GM12878 (cell line): ENCODE measurements at regions not wholly inside any gene's neighbourhood (a gene's known extent, or its start where the extent isn't known, plus 50 kb on each side); places are given as distances from the start of the nearest gene placed in this dataset.

Source experiments
- ATAC-seq: fragments of 200-7000 bp; cut with Tn5 transposase; 3 replicates; pipeline ENCODE4 v1.9.1; 2020; ENCODE audit warnings: mild to moderate bottlenecking, moderate library complexity
- BruUV-seq: library from RNA; stranded (reverse); fragments of 400-500 nt; replicated peaks from 2 replicates; lab custom pipeline; 2021; lab: Mats Ljungman, UMichigan
- CTCF ChIA-PET: fragments of 300-600 bp; sonication (Branson Sonifier 250); formaldehyde crosslinking; extraction: SDS; loops from one replicate; lab custom pipeline; 2021; ENCODE audit warnings: inconsistent platforms; lab: Yijun Ruan, JAX
- POLR2A ChIA-PET: fragments of 350-600 bp; formaldehyde crosslinking; extraction: SDS; loops from one replicate; lab custom pipeline; 2021; ENCODE audit warnings: inconsistent platforms; lab: Charles Lee
- RAD21 ChIA-PET: fragments of 300-600 bp; sonication (Branson Sonifier 250); formaldehyde crosslinking; loops from one replicate; lab custom pipeline; 2023; ENCODE audit warnings: antibody characterized with exemption; ENCODE audit not compliant: unreplicated experiment; lab: Charles Lee
- SMC1A ChIA-PET: fragments of 300-600 bp; sonication (Branson Sonifier 250); formaldehyde crosslinking; loops from one replicate; lab custom pipeline; 2023; ENCODE audit not compliant: unreplicated experiment, uncharacterized antibody; lab: Charles Lee
- DNase-seq: peaks from one replicate; pipeline ENCODE4 v3.0.0-alpha.2; 2011; ENCODE audit warnings: low read depth, low spot score
- FAIRE-seq: peaks from 3 replicates; lab custom pipeline; 2011; peaks lifted over from hg19 to GRCh38; lab: Jason Lieb, UNC
- H2AFZ ChIP-seq: 2 replicates; pipeline ENCODE4 v1.6.0; 2011; ENCODE audit warnings: low read depth, low read length, control low read depth; ENCODE audit not compliant: control insufficient read depth
- H3K27ac ChIP-seq: 2 replicates; pipeline ENCODE4 v1.5.1; 2011; ENCODE audit warnings: control low read depth; ENCODE audit not compliant: control insufficient read depth, insufficient read depth
- H3K27me3 ChIP-seq, 2 experiments: replicated peaks in 1 of 2; 2 replicates each; pipeline versions ENCODE4 v1.6.0 to v1.6.1; 2011; ENCODE audit warnings: low read length in 1 of 2; ENCODE audit not compliant: control insufficient read depth in 2 of 2, insufficient read depth in 2 of 2
- H3K36me3 ChIP-seq, 2 experiments: 2 replicates each; pipeline ENCODE4 v1.5.1; 2011; ENCODE audit warnings: low read length in 1 of 2; ENCODE audit not compliant: control insufficient read depth in 2 of 2, insufficient read depth in 2 of 2
- H3K4me1 ChIP-seq: 2 replicates; pipeline ENCODE4 v1.6.1; 2011; ENCODE audit warnings: mild to moderate bottlenecking, low read length, moderate library complexity, mixed read lengths; ENCODE audit not compliant: control insufficient read depth, insufficient read depth
- H3K4me2 ChIP-seq: 2 replicates; pipeline ENCODE4 v1.6.0; 2011; ENCODE audit warnings: control low read depth; ENCODE audit not compliant: control insufficient read depth, insufficient read depth
- H3K4me3 ChIP-seq: fragments of 200-600 bp; sonication (generic); 2 replicates; pipeline ENCODE4 v1.5.1; 2016
- H3K79me2 ChIP-seq: 2 replicates; pipeline ENCODE4 v1.6.0; 2011; ENCODE audit warnings: low read length; ENCODE audit not compliant: control insufficient read depth, insufficient read depth
- H3K9ac ChIP-seq: 2 replicates; pipeline ENCODE4 v1.8.0; 2011; ENCODE audit warnings: low read length, control low read depth, mixed read lengths; ENCODE audit not compliant: control insufficient read depth, insufficient read depth
- H3K9me3 ChIP-seq: replicated peaks from 3 replicates; pipeline ENCODE4 v1.5.1; 2011; ENCODE audit warnings: mild to moderate bottlenecking, low read length; ENCODE audit not compliant: control insufficient read depth, insufficient read depth
- H4K20me1 ChIP-seq: 2 replicates; pipeline ENCODE4 v1.6.0; 2011; ENCODE audit not compliant: control insufficient read depth, insufficient read depth
- BRCA1 ChIP-seq: IDR thresholded peaks from 2 replicates; pipeline ENCODE4 v1.6.1; 2011; ENCODE audit warnings: low read depth, low read length, improper control_type of control experiment
- CHD4 ChIP-seq: fragments of 200-600 bp; sonication (generic); IDR thresholded peaks from 2 replicates; pipeline ENCODE4 v1.6.1; 2016; ENCODE audit warnings: mild to moderate bottlenecking
- E2F8 ChIP-seq: fragments of 450-650 bp; IDR thresholded peaks from 2 replicates; pipeline ENCODE4 v1.6.1; 2018; ENCODE audit warnings: mild to moderate bottlenecking, low read depth, moderate library complexity; ENCODE audit not compliant: partially characterized antibody
- EGR1 ChIP-seq, 2 experiments: IDR thresholded peaks; 1 replicate in 1 of 2; 2 replicates in 1 of 2; pipeline ENCODE4 v1.6.1; 2011 to 2012; ENCODE audit warnings: low read depth in 2 of 2, low read length in 2 of 2, borderline replicate concordance in 1 of 2, mild to moderate bottlenecking in 1 of 2, moderate library complexity in 1 of 2
- ELK1 ChIP-seq: IDR thresholded peaks from 2 replicates; pipeline ENCODE4 v1.6.1; 2012; ENCODE audit warnings: low read depth, low read length, improper control_type of control experiment
- ESRRA ChIP-seq: IDR thresholded peaks from 2 replicates; pipeline ENCODE4 v1.6.1; 2012; ENCODE audit warnings: mild to moderate bottlenecking, low read length, improper control_type of control experiment
- ETV6 ChIP-seq, 2 experiments: fragments of 450-650 bp in 1 of 2; IDR thresholded peaks in 1 of 2; conservative IDR thresholded peaks in 1 of 2; 2 replicates each; pipeline ENCODE4 v1.6.1; 2014; ENCODE audit warnings: antibody characterized with exemption in 1 of 2, borderline replicate concordance in 1 of 2, low read depth in 1 of 2, mild to moderate bottlenecking in 1 of 2, moderate library complexity in 1 of 2
- FOXK2 ChIP-seq: fragments of 450-650 bp; IDR thresholded peaks from 2 replicates; pipeline ENCODE4 v1.6.1; 2017; ENCODE audit warnings: mild to moderate bottlenecking, moderate library complexity
- JUND ChIP-seq: IDR thresholded peaks from 2 replicates; pipeline ENCODE4 v1.6.1; 2012; ENCODE audit warnings: low read depth, mild to moderate bottlenecking, low read length, improper control_type of control experiment, moderate library complexity
- MTA3 ChIP-seq: IDR thresholded peaks from 2 replicates; pipeline ENCODE4 v1.6.1; 2012; ENCODE audit warnings: low read length, inconsistent platforms, borderline replicate concordance
- SMAD1 ChIP-seq: fragments of 450-650 bp; IDR thresholded peaks from 2 replicates; pipeline ENCODE4 v1.6.1; 2018; ENCODE audit warnings: mild to moderate bottlenecking, low read depth; ENCODE audit not compliant: partially characterized antibody
- WRNIP1 ChIP-seq: IDR thresholded peaks from 2 replicates; pipeline ENCODE4 v1.6.1; 2011; ENCODE audit warnings: low read depth, low read length, improper control_type of control experiment, borderline replicate concordance
- ZZZ3 ChIP-seq: IDR thresholded peaks from 2 replicates; pipeline ENCODE4 v1.6.1; 2011; ENCODE audit warnings: low read depth; ENCODE audit not compliant: control insufficient read depth, insufficient read length
- WGBS: methylation state at CpG from one replicate; pipeline ENCODE4 v1.1.6; 2016; ENCODE audit warnings: low lambda C conversion rate; ENCODE audit not compliant: insufficient replicate concordance, insufficient coverage; ENCODE audit errors: missing lambda C conversion rate; 5-methylcytosine and 5-hydroxymethylcytosine counted together
- in situ Hi-C: fragments of 300-500 bp; cut with MboI; formaldehyde crosslinking; loops from 9 replicates; pipeline ENCODE4 v1.14.3; 2018; ENCODE audit warnings: mixed read lengths
- intact Hi-C: fragments of 100-400 bp; cut with micrococcal nuclease; formaldehyde crosslinking; loops from one replicate; pipeline ENCODE4 v1.14.2; 2022; ENCODE audit not compliant: unreplicated experiment

GRCh38 chr5:113689647-113690046 is 176.2 kb downstream of the YTHDC2 start:
- in situ Hi-C loops: loop anchor here (25.0 kb wide), 1 partner anchor 623 kb away; no protein-coding TSS in a partner anchor
- POLR2A ChIA-PET: no interaction called here
- SMC1A ChIA-PET: interaction anchor here (0.9 to 1.0 kb wide), 3 partner anchors 9 to 150 kb away, joined by 3 to 4 read pairs (median 4); no protein-coding TSS in a partner anchor
- no peaks in the 10 kb centered on the region for H3K36me3 ChIP-seq
- RAD21 ChIA-PET: no interaction called here
- H3K27me3 ChIP-seq: peaks cover 2 to 7% of the 10 kb centered on the region in 2 experiments; a peak in 3 of 4 replicates
- CTCF ChIA-PET: interaction anchor here (1.3 kb wide), 1 partner anchor 9 kb away, joined by 6 read pairs; no protein-coding TSS in a partner anchor
- no peaks in the 10 kb centered on the region for H4K20me1 ChIP-seq
- no peaks in the 10 kb centered on the region for H3K9me3 ChIP-seq
- ATAC-seq (no peak), DNase-seq (no peak), FAIRE-seq (no peak)
- TF ChIP-seq ESRRA: no peak
- TF ChIP-seq ETV6 (conservative IDR thresholded peaks at IDR 0.05 in 1 of 2, IDR thresholded peaks at IDR 0.05 in 1 of 2; ENCODE audit: borderline replicate concordance in 1 of 2, low read depth in 1 of 2): no peak
- TF ChIP-seq MTA3: no peak
- no peak for TF ChIP-seq WRNIP1
- no peak for TF ChIP-seq JUND
- TF ChIP-seq BRCA1: no peak
- TF ChIP-seq SMAD1: no peak
- TF ChIP-seq FOXK2: no peak
- TF ChIP-seq ELK1: no peak
- no peak for TF ChIP-seq EGR1 (IDR thresholded peaks at IDR 0.05; ENCODE audit: borderline replicate concordance in 1 of 2, low read depth in 2 of 2, low read length in 2 of 2)
- no peak for TF ChIP-seq CHD4
- TF ChIP-seq E2F8: no peak
- TF ChIP-seq ZZZ3: no peak
- H3K79me2 ChIP-seq: no peaks in the 10 kb centered on the region
- no peak overlapping the region for H3K4me3 ChIP-seq
- no peak overlapping the region for H3K4me2 ChIP-seq
- H2AFZ ChIP-seq: no peak overlapping the region
- BruUV-seq: no TSS peak
- 0% methylated on average over 1 of the region's 1 CpG for WGBS
- intact Hi-C loops: loop anchor here (10.0 kb wide), 1 partner anchor 395 kb away; no protein-coding TSS in a partner anchor
- no peak overlapping the region for H3K27ac ChIP-seq
- H3K4me1 ChIP-seq: no peaks in the 10 kb centered on the region
- H3K9ac ChIP-seq: no peak overlapping the region
